ENCODE measurements at regions not wholly inside any gene's neighbourhood (a gene's known extent, or its start where the extent isn't known, plus 50 kb on each side); places are given as distances from the start of the nearest gene placed in this dataset.

DNA sequence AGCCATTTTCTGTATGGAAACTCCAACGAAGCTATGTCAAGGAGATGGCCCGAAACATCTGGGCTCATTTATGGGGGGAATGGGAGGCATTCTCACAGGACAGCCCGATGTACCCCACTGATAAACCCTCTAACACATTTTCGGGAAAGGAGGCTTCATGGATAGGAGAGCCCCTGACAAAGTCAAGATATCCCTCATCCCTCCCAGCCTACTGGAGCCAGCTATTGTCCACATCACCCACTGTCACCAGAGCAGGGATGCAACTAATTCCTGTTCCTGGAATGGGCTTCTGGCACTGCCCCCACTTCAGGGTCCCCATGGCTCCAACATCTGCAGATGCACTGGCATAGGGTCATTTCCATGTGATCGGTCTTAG is 98.2 kb upstream of the BMPER start:
- TF ChIP-seq, protein P1, sequence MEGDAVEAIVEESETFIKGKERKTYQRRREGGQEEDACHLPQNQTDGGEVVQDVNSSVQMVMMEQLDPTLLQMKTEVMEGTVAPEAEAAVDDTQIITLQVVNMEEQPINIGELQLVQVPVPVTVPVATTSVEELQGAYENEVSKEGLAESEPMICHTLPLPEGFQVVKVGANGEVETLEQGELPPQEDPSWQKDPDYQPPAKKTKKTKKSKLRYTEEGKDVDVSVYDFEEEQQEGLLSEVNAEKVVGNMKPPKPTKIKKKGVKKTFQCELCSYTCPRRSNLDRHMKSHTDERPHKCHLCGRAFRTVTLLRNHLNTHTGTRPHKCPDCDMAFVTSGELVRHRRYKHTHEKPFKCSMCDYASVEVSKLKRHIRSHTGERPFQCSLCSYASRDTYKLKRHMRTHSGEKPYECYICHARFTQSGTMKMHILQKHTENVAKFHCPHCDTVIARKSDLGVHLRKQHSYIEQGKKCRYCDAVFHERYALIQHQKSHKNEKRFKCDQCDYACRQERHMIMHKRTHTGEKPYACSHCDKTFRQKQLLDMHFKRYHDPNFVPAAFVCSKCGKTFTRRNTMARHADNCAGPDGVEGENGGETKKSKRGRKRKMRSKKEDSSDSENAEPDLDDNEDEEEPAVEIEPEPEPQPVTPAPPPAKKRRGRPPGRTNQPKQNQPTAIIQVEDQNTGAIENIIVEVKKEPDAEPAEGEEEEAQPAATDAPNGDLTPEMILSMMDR (IDR thresholded peaks at IDR 0.05; ENCODE audit: low read depth, low read length, missing control alignments): no peak
- in situ Hi-C loops (cut with HindIII; ENCODE audit: low sequenced_read_pairs): loop anchor here (5.0 kb wide), 1 partner anchor 90 kb away; no protein-coding TSS in a partner anchor
- DNase-seq (ENCODE audit: low read depth): no peak
- H3K4me3 ChIP-seq (ENCODE audit: low read depth, low read length): no peak overlapping the region

DNA sequence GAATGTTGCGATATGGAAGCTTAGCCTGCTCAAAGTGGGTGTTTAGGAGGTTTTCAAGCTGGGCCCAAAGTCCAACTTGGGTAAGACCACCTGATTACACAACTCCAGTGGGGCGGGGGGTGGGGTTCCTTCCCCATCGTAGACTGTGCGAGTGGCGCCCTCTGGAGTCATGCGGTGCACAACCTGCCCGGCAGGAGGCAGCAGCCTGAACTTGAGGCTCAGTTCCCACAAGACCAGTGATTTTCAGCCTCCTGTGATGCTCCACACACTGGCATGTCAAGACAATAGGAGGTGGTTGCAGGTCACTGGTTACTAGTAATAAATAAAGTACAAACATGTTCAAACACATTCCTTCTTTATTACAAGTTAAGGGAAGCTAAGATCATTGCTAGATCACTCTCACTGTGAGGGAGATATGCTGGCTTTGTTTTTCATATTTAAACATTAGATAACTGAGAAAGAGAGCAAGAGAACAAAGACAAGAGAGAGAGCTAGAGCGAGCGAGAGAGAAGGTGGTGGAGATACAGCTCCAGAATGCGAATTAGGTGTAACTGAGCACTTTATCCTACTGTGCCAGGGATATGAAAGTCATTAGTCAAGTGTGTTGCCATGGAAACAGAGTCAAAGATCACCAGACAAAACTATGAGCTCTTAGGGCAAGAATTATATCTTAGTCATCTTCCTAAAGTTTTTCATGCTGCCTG is 97.4 kb upstream of the BMPER start:
- in situ Hi-C loops (cut with HindIII; ENCODE audit: low sequenced_read_pairs): loop anchor here (5.0 kb wide), 1 partner anchor 89 kb away; no protein-coding TSS in a partner anchor
- TF ChIP-seq, protein P1 (IDR thresholded peaks at IDR 0.05; ENCODE audit: low read depth, low read length, missing control alignments): peak; percentile 62
- DNase-seq (ENCODE audit: low read depth): peak; percentile 73
- H3K4me3 ChIP-seq (ENCODE audit: low read depth, low read length): no peak overlapping the region

DNA sequence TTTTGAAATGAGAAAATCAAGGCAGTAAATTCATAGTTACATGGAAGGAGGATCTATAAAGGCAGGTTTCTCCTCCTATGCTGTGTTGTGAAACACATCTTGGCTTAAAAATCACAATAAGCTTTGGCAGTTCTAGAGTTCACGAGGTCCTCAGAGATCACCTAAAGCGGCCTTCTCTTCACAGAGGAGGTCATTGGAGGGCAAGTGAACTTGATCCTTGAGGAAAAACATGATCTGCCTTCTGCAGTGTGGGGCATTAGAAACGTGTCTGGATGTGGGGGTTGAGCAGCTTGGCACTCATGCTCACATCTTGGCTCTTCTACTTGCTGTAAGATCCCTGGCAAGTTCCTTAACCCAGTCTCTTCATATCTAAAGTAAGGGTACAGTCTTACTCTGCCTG is 96.1 kb upstream of the BMPER start:
- H3K4me3 ChIP-seq (ENCODE audit: low read depth, low read length): no peak overlapping the region
- DNase-seq (ENCODE audit: low read depth): no peak
- in situ Hi-C loops (cut with HindIII; ENCODE audit: low sequenced_read_pairs): loop anchor here (5.0 kb wide), 1 partner anchor 88 kb away; no protein-coding TSS in a partner anchor
- TF ChIP-seq, protein P1 (IDR thresholded peaks at IDR 0.05; ENCODE audit: low read depth, low read length, missing control alignments): no peak

DNA sequence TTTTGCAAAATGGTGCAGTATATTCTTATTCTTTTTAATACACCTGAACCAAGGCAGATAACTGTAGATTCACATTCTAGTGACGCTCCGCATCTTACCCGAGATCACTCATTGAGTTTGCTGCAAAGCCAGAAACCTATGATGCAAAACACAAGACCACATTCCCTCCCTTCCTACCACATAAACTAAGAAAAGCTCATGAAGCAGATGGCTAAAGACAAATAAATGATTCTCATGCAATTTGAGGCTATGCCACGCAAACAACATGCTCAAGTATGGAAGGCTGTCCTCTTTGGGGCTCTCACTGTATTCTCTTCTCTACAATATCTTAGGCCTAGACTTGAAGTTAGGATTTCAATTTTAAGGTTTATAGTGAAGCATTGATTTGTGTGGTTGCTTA is 95.0 kb upstream of the BMPER start:
- in situ Hi-C loops (cut with HindIII; ENCODE audit: low sequenced_read_pairs): no loop called here
- H3K4me3 ChIP-seq (ENCODE audit: low read depth, low read length): no peak overlapping the region
- DNase-seq (ENCODE audit: low read depth): no peak
- TF ChIP-seq, protein P1 (IDR thresholded peaks at IDR 0.05; ENCODE audit: low read depth, low read length, missing control alignments): no peak

DNA sequence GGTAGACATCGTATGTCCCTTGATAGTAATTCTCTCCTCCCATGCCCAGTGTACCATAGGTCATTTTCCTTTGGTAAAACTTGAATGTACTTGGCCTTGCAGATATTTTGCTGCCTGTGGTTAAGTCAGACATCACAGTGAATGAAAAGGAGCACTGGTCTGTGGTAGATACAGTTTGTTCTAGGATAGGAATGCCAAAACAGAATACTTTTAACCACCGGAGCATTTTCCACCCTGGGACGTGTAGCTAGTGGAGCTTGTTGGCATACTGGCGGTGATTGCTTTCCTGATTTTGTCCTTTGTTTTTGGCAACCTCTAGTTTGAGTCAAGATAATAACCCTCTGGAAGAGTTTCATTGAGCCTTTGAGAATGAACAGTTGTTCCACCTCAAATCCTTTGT is 92.0 kb upstream of the BMPER start:
- TF ChIP-seq, protein P1 (IDR thresholded peaks at IDR 0.05; ENCODE audit: low read depth, low read length, missing control alignments): no peak
- no peak overlapping the region for H3K4me3 ChIP-seq (ENCODE audit: low read depth, low read length)
- in situ Hi-C loops (cut with HindIII; ENCODE audit: low sequenced_read_pairs): no loop called here

DNA sequence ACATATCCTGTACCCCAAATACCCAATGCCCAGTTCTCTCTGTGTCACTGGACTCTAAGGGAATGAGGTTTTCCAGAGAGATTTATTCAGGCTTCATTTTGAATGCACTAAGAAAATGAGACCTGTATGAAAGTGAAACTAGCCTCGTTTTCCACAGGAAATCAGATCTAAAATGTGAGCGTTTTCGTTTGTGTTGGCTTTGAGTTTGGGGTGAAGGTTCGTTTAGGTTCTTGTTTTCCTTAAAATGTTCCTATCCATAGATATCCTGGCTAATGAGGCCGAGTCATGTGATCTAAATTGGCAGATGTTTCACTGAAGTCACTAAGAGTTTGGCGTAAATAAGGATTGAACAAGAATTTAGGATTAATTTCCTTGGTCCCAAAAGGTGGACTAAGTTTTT is 90.9 kb upstream of the BMPER start:
- TF ChIP-seq, protein P1 (IDR thresholded peaks at IDR 0.05; ENCODE audit: low read depth, low read length, missing control alignments): no peak
- DNase-seq (ENCODE audit: low read depth): no peak
- in situ Hi-C loops (cut with HindIII; ENCODE audit: low sequenced_read_pairs): no loop called here
- H3K4me3 ChIP-seq (ENCODE audit: low read depth, low read length): no peak overlapping the region

More for the DNA sequence above, 92.0 kb upstream of the BMPER start:
- DNase-seq (ENCODE audit: low read depth): peak; percentile 70
